ENCODE measurements at regions not wholly inside any gene's neighbourhood (a gene's known extent, or its start where the extent isn't known, plus 50 kb on each side); places are given as distances from the start of the nearest gene placed in this dataset.

- no peaks in the 10 kb centered on the region for H3K27me3 ChIP-seq (ENCODE audit: control insufficient read depth, insufficient read depth, low read length)
- H3K27ac ChIP-seq (ENCODE audit: low read depth, low read length) = no peak overlapping the region
- DNase-seq (ENCODE audit: low read depth, low spot score) = no peak
- no peak for TF ChIP-seq CTCF (IDR thresholded peaks at IDR 0.05; ENCODE audit: low read depth, low read length)
- CTCF ChIA-PET = no interaction called here
- H3K9me3 ChIP-seq (ENCODE audit: control insufficient read depth, insufficient read depth, low read length) = no peaks in the 10 kb centered on the region
- H3K4me3 ChIP-seq (ENCODE audit: low read depth, low read length) = no peak overlapping the region
- POLR2A ChIA-PET = no interaction called here
These were observed 336.9 kb upstream of the RSPO3 start for GRCh38 chr6:126781582-126781981.

DNA sequence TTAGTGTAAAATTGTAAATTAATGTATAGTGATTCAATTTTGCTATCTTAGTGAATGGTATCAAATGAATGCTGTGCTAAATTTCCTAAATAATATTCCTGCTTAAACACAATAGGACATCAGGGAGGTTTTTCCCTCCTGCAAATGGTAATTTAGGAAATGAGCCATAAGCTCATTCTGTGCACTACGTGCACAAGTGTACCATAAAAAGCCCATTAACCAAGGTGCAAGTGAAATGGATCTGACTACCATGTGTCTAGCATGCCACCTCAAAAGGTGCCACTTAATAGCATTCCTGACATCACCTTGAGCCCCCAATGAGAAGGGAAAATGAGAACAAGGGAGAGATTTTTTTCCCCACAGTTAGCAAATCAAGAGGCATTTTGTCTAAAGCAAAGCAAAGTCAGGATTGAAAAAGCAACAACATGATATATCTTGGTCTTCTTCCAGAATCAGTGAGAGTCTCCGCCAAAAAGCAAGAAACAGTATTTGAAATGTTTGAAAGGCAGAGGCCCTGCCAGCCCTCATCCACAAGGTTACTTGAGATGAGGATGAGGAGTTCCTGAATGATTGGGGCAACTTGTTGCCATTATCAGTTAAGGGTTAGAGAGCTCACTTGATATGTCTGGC lies 334.2 kb upstream of the RSPO3 start:
- TF ChIP-seq CTCF (IDR thresholded peaks at IDR 0.05; ENCODE audit: low read depth, low read length) = no peak
- CTCF ChIA-PET = interaction anchor here (3.5 kb wide), 1 partner anchor 20 kb away, joined by 12 read pairs; no protein-coding TSS in a partner anchor
- POLR2A ChIA-PET = no interaction called here
- no peak for DNase-seq (ENCODE audit: low read depth, low spot score)
- no peak overlapping the region for H3K4me3 ChIP-seq (ENCODE audit: low read depth, low read length)
- no peak overlapping the region for H3K27ac ChIP-seq (ENCODE audit: low read depth, low read length)
- H3K9me3 ChIP-seq (ENCODE audit: control insufficient read depth, insufficient read depth, low read length) = no peaks in the 10 kb centered on the region
- H3K27me3 ChIP-seq (ENCODE audit: control insufficient read depth, insufficient read depth, low read length) = no peaks in the 10 kb centered on the region

DNA sequence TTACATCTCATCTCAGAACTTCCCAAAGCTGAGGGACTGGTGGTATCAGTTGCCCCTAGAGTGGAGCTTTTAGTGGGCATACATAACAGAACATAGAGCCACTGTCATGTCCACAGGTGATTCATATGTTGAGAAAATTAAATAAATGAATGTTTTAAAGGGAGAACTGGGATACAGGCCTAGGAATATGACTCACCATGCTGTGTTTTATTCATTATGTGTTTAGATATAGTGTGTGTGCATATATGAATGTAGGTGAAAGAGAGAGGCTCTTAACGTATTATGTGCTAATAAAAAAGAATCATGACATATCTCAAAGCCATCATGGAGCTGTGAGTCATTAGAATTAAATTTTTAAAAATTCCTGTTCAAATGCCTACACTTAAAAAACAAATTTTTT lies 332.2 kb upstream of the RSPO3 start:
- H3K4me3 ChIP-seq (ENCODE audit: low read depth, low read length) = no peak overlapping the region
- DNase-seq (ENCODE audit: low read depth, low spot score) = no peak

GRCh38 chr6:126787635-126788034 lies 330.8 kb upstream of the RSPO3 start:
- ChIA-PET CTCF (interaction anchor here (0.6 to 3.5 kb wide), 2 partner anchors 16 to 722 kb away, joined by 4 to 12 read pairs; no protein-coding TSS in a partner anchor), POLR2A (no interaction called here)
- no peak for TF ChIP-seq CTCF (IDR thresholded peaks at IDR 0.05; ENCODE audit: low read depth, low read length)
- Histone ChIP-seq H3K27ac (ENCODE audit: low read depth, low read length) (no peak overlapping the region), H3K27me3 (ENCODE audit: control insufficient read depth, insufficient read depth, low read length) (no peaks in the 10 kb centered on the region), H3K9me3 (ENCODE audit: control insufficient read depth, insufficient read depth, low read length) (no peaks in the 10 kb centered on the region), H3K4me3 (ENCODE audit: low read depth, low read length) (no peak overlapping the region)
- DNase-seq (ENCODE audit: low read depth, low spot score) = no peak

More for the DNA sequence above, 332.2 kb upstream of the RSPO3 start:
- Histone ChIP-seq H3K27me3 (ENCODE audit: control insufficient read depth, insufficient read depth, low read length) (no peaks in the 10 kb centered on the region), H3K27ac (ENCODE audit: low read depth, low read length) (no peak overlapping the region), H3K9me3 (ENCODE audit: control insufficient read depth, insufficient read depth, low read length) (no peaks in the 10 kb centered on the region)
- CTCF ChIA-PET = interaction anchor here (3.5 kb wide), 1 partner anchor 18 kb away, joined by 12 read pairs; no protein-coding TSS in a partner anchor
- POLR2A ChIA-PET = no interaction called here
- no peak for TF ChIP-seq CTCF (IDR thresholded peaks at IDR 0.05; ENCODE audit: low read depth, low read length)

GRCh38 chr6:126788861-126789365 lies 329.6 kb upstream of the RSPO3 start:
- ChIA-PET POLR2A (no interaction called here), CTCF (no interaction called here)
- H3K9me3 ChIP-seq (ENCODE audit: control insufficient read depth, insufficient read depth, low read length) = no peaks in the 10 kb centered on the region
- no peak overlapping the region for H3K27ac ChIP-seq (ENCODE audit: low read depth, low read length)
- H3K4me3 ChIP-seq (ENCODE audit: low read depth, low read length) = no peak overlapping the region
- H3K27me3 ChIP-seq (ENCODE audit: control insufficient read depth, insufficient read depth, low read length) = no peaks in the 10 kb centered on the region
- TF ChIP-seq CTCF (IDR thresholded peaks at IDR 0.05; ENCODE audit: low read depth, low read length) = no peak
- no peak for DNase-seq (ENCODE audit: low read depth, low spot score)

All from AG04450 (cell line).